ENCODE measurements at regions not wholly inside any gene's neighbourhood (a gene's known extent, or its start where the extent isn't known, plus 50 kb on each side); places are given as distances from the start of the nearest gene placed in this dataset.

DNA sequence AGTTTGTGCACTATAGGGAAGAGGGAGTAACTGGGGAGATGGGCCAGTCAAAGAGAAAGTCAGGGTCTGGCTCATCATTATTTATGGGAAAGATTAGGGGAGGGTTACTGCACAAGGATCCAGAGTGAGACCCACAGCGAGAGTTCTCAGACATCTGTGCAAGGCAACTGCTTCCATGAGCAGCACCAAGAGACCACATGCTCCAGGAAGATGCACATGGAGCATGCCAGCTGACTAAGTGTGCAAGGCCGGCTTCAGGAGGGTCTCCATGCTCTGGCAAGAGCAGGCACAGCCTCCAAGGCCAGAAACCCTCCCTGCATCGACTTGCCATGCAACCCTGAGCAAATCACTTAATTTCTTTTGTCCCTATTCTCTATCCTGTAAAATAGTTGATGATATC is 616.9 kb downstream of the CSNK1G3 start:
- ATAC-seq (no peak), DNase-seq (no peak)
- ChIA-PET CTCF (no interaction called here), POLR2A (no interaction called here)
- TF ChIP-seq, protein P1, sequence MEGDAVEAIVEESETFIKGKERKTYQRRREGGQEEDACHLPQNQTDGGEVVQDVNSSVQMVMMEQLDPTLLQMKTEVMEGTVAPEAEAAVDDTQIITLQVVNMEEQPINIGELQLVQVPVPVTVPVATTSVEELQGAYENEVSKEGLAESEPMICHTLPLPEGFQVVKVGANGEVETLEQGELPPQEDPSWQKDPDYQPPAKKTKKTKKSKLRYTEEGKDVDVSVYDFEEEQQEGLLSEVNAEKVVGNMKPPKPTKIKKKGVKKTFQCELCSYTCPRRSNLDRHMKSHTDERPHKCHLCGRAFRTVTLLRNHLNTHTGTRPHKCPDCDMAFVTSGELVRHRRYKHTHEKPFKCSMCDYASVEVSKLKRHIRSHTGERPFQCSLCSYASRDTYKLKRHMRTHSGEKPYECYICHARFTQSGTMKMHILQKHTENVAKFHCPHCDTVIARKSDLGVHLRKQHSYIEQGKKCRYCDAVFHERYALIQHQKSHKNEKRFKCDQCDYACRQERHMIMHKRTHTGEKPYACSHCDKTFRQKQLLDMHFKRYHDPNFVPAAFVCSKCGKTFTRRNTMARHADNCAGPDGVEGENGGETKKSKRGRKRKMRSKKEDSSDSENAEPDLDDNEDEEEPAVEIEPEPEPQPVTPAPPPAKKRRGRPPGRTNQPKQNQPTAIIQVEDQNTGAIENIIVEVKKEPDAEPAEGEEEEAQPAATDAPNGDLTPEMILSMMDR (IDR thresholded peaks at IDR 0.05) = no peak
- no peaks in the 10 kb centered on the region for H3K36me3 Mint-ChIP-seq (ENCODE audit: low read depth)
- H3K27ac Mint-ChIP-seq = no peak overlapping the region
- no peak overlapping the region for H3K4me3 Mint-ChIP-seq
- H3K27me3 Mint-ChIP-seq = no peaks in the 10 kb centered on the region
- intact Hi-C loops (cut with micrococcal nuclease) = no loop called here
- H3K4me1 Mint-ChIP-seq (ENCODE audit: low read depth) = no peaks in the 10 kb centered on the region
- no peaks in the 10 kb centered on the region for H3K9me3 Mint-ChIP-seq

DNA sequence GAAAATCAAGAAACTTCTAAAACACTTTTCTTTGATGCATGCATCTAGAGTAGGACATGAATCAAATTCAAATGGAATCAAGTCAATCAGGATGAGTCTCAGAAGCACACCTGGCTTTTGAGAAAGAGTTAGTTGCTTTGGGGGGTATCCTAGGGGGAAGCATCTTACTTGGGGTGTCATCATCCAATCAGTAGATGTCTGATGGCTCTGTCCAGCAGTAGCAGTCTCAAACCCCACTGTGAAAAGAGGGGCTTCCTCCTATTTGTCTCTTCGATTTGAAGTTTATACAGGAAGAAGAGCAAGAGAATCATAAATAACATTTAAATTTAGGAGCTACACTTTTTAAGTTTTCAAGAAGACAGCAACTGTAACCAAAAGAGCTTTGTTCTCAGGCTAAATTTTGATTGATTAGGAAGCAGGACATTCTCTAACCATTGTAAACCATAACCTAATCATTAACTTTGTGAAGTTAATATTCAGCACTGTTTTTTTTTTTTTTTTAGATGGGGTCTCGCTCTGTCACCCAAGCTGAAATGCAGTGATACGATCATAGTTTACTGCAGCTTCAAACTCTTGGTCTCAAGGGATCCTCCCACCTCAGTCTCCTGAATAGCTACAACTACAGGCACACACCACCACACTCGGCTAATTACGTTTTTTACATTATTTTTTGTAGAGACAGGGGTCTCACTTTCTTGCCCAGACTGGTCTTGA is 614.7 kb downstream of the CSNK1G3 start:
- Mint-ChIP-seq H3K27ac (no peak overlapping the region), H3K27me3 (no peaks in the 10 kb centered on the region), H3K4me3 (no peak overlapping the region), H3K9me3 (peaks cover 1% of the 10 kb centered on the region), H3K4me1 (ENCODE audit: low read depth) (no peaks in the 10 kb centered on the region), H3K36me3 (ENCODE audit: low read depth) (no peaks in the 10 kb centered on the region)
- POLR2A ChIA-PET = interaction anchor here (0.6 kb wide), 1 partner anchor 46 kb away, joined by 3 read pairs; no protein-coding TSS in a partner anchor
- no peak for ATAC-seq
- DNase-seq = no peak
- CTCF ChIA-PET = no interaction called here
- TF ChIP-seq, protein P1 (IDR thresholded peaks at IDR 0.05) = no peak
- intact Hi-C loops (cut with micrococcal nuclease) = no loop called here

- Mint-ChIP-seq H3K27ac (no peak overlapping the region), H3K27me3 (no peaks in the 10 kb centered on the region), H3K4me1 (ENCODE audit: low read depth) (no peaks in the 10 kb centered on the region), H3K4me3 (no peak overlapping the region), H3K36me3 (ENCODE audit: low read depth) (no peaks in the 10 kb centered on the region), H3K9me3 (peaks cover 1% of the 10 kb centered on the region)
- DNase-seq (no peak), ATAC-seq (no peak)
- TF ChIP-seq, protein P1 (IDR thresholded peaks at IDR 0.05) = no peak
- POLR2A ChIA-PET = no interaction called here
- intact Hi-C loops (cut with micrococcal nuclease) = no loop called here
- CTCF ChIA-PET = no interaction called here
Observed at GRCh38 chr5:124124711-124125229, 612.8 kb downstream of the CSNK1G3 start.

DNA sequence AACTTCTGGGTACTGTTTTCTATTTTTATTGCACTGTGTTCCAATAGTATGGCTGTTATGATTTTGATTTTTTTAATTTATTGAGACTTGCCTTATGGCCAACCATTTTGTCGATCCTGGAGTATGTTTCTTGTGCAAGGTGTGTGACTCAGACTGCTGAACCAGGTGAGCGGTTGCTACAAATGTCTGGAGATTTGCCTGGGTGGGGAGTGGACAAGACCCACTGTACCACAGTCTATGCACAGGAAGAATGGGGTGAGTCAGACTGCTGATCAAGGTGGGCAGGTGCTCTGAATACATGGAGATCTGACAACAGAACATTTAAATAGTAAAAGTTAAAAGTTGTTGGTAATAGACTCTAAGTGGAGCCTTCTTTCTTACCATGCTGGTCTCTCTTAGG is 609.2 kb downstream of the CSNK1G3 start:
- H3K27me3 Mint-ChIP-seq = no peaks in the 10 kb centered on the region
- no peaks in the 10 kb centered on the region for H3K4me1 Mint-ChIP-seq (ENCODE audit: low read depth)
- H3K27ac Mint-ChIP-seq = no peak overlapping the region
- no peak for DNase-seq
- intact Hi-C loops (cut with micrococcal nuclease) = no loop called here
- TF ChIP-seq, protein P1 (IDR thresholded peaks at IDR 0.05) = no peak
- CTCF ChIA-PET = no interaction called here
- POLR2A ChIA-PET = no interaction called here
- peaks cover 1% of the 10 kb centered on the region for H3K9me3 Mint-ChIP-seq
- no peak overlapping the region for H3K4me3 Mint-ChIP-seq
- no peaks in the 10 kb centered on the region for H3K36me3 Mint-ChIP-seq (ENCODE audit: low read depth)
- ATAC-seq = no peak

- no peaks in the 10 kb centered on the region for H3K9me3 Mint-ChIP-seq
- TF ChIP-seq, protein P1 (IDR thresholded peaks at IDR 0.05) = no peak
- intact Hi-C loops (cut with micrococcal nuclease) = no loop called here
- no peak overlapping the region for H3K27ac Mint-ChIP-seq
- no peak for DNase-seq
- no peaks in the 10 kb centered on the region for H3K36me3 Mint-ChIP-seq (ENCODE audit: low read depth)
- H3K27me3 Mint-ChIP-seq = no peaks in the 10 kb centered on the region
- no peaks in the 10 kb centered on the region for H3K4me1 Mint-ChIP-seq (ENCODE audit: low read depth)
- CTCF ChIA-PET = no interaction called here
- ATAC-seq = no peak
- POLR2A ChIA-PET = no interaction called here
- no peak overlapping the region for H3K4me3 Mint-ChIP-seq
Observed at GRCh38 chr5:124114911-124115310, 602.9 kb downstream of the CSNK1G3 start.
